Pancreas (tissue), 10 donors: ENCODE measurements at regions not wholly inside any gene's neighbourhood (a gene's known extent, or its start where the extent isn't known, plus 50 kb on each side); places are given as distances from the start of the nearest gene placed in this dataset.

Experiments used
- ATAC-seq, 4 donors: fragments of 200-7000 bp; cut with Tn5 transposase; one replicate each; pipeline versions ENCODE4 v1.8.0 to v1.9.1; 2020; ENCODE audit warnings: mild to moderate bottlenecking in 4 of 4, moderate library complexity in 4 of 4
- DNase-seq, 6 donors: peaks; one replicate each; pipeline ENCODE4 v3.0.0-alpha.2; 2020
- FAIRE-seq: peaks from 2 replicates; lab custom pipeline; 2012; peaks lifted over from hg19 to GRCh38; lab: Jason Lieb, UNC
- H3K27ac ChIP-seq, 4 donors: fragments of 200-600 bp; sonication (generic); 1 replicate in 3 of 4; 2 replicates in 1 of 4; pipeline versions ENCODE4 v1.5.0 to v1.8.0; 2020
- H3K27me3 ChIP-seq, 4 donors: fragments of 200-600 bp; one replicate each; pipeline ENCODE4 v1.8.0; 2021
- H3K36me3 ChIP-seq, 3 donors: fragments of 200-600 bp; sonication (generic) in 1 of 3; one replicate each; pipeline versions ENCODE4 v1.5.0 to v1.8.0; 2020 to 2021
- H3K4me1 ChIP-seq, 3 donors: fragments of 200-600 bp; one replicate each; pipeline ENCODE4 v1.8.0; 2021
- H3K4me3 ChIP-seq, 4 donors: fragments of 200-600 bp; sonication (generic) in 2 of 4; one replicate each; pipeline versions ENCODE4 v1.5.0 to v1.8.0; 2020 to 2021
- H3K9me3 ChIP-seq, 4 donors: fragments of 200-600 bp; one replicate each; pipeline ENCODE4 v1.8.0; 2021
- CTCF ChIP-seq, 4 donors: fragments of 200-600 bp; sonication (generic) in 3 of 4; IDR thresholded peaks; one replicate each; pipeline versions ENCODE4 v1.5.0 to v1.8.0; 2021; ENCODE audit warnings: antibody characterized with exemption in 4 of 4
- WGBS, 2 donors: extraction: QIAGEN DNeasy Blood & Tissue Kit; methylation state at CpG; one replicate each; pipeline ENCODE4 v1.1.7; 2013; 5-methylcytosine and 5-hydroxymethylcytosine counted together
- intact Hi-C, 3 donors: fragments of 100-400 bp; cut with DNase I; formaldehyde crosslinking; loops; one replicate each; pipeline versions ENCODE4 v1.11.1 to v1.14.2; 2022
- donor health status: healthy with polysubstance abuse.
- donor health status: DM: no; HTN: no; CAD: no; lungs with moderate emphysema.
- donor health status: DM: no; HTN: no; CAD: no.
- donor health status: control.
- donor health status: control.
- donor health status: Bipolar disorder and iron deficiency.
- donor health status: DM: yes; HTN: yes; CAD: no.
- donor health status: DM: no; HTN: no; CAD: no.
- donor health status: DM: no; HTN: no; CAD: no.
- donor health status: DM: yes; HTN: yes; CAD: no.

- intact Hi-C loops, result no loop called here
- no peak for FAIRE-seq
- no peak for TF ChIP-seq CTCF (IDR thresholded peaks at IDR 0.05)
Measured at GRCh38 chr3:139180489-139180888, 135.8 kb upstream of the PRR23C start.

GRCh38 chr3:139182143-139182542 lies 137.5 kb upstream of the PRR23C start:
- FAIRE-seq, result no peak
- ATAC-seq, result peak in 1 of 4 donors; percentile 32
- intact Hi-C loops, result no loop called here
- Histone ChIP-seq H3K9me3 (no peaks in the 10 kb centered on the region), H3K27me3 (no peaks in the 10 kb centered on the region), H3K4me1 (peaks cover 0 to 5% (median 0%) of the 10 kb centered on the region in 3 donors), H3K4me3 (no peak overlapping the region), H3K36me3 (no peaks in the 10 kb centered on the region), H3K27ac (no peak overlapping the region)
- no peak for DNase-seq
- no peak for TF ChIP-seq CTCF (IDR thresholded peaks at IDR 0.05)
- 65 to 66% methylated on average over 2 of the region's 2 CpGs for WGBS, 2 donors

More at GRCh38 chr3:139180489-139180888, 135.8 kb upstream of the PRR23C start:
- DNase-seq (no peak), ATAC-seq (no peak)
- no peak overlapping the region for H3K4me3 ChIP-seq
- no peak overlapping the region for H3K27ac ChIP-seq
- H3K27me3 ChIP-seq, result no peaks in the 10 kb centered on the region
- no peaks in the 10 kb centered on the region for H3K36me3 ChIP-seq
- 97 to 98% methylated on average over 2 of the region's 2 CpGs for WGBS, 2 donors
- H3K9me3 ChIP-seq, result no peaks in the 10 kb centered on the region
- peaks cover 0 to 5% (median 0%) of the 10 kb centered on the region in 3 donors for H3K4me1 ChIP-seq

GRCh38 chr3:139182598-139182997 lies 137.9 kb upstream of the PRR23C start:
- TF ChIP-seq CTCF (IDR thresholded peaks at IDR 0.05), result no peak
- DNase-seq (peak in 2 of 6 donors; percentile 16 to 38), ATAC-seq (peak in 3 of 4 donors; percentile 43 to 88 (median 53)), FAIRE-seq (no peak)
- 28 to 29% methylated on average over 2 of the region's 2 CpGs for WGBS, 2 donors
- intact Hi-C loops, result no loop called here
- no peak overlapping the region for H3K4me3 ChIP-seq
- H3K27ac ChIP-seq, result no peak overlapping the region
- no peaks in the 10 kb centered on the region for H3K9me3 ChIP-seq
- H3K27me3 ChIP-seq, result no peaks in the 10 kb centered on the region
- H3K4me1 ChIP-seq, result peaks cover 0 to 5% (median 0%) of the 10 kb centered on the region in 3 donors
- H3K36me3 ChIP-seq, result no peaks in the 10 kb centered on the region

GRCh38 chr3:139185527-139185926 lies 140.8 kb upstream of the PRR23C start:
- DNase-seq, result no peak
- Histone ChIP-seq H3K27me3 (no peaks in the 10 kb centered on the region), H3K4me3 (no peak overlapping the region), H3K4me1 (peaks cover 0 to 5% (median 0%) of the 10 kb centered on the region in 3 donors), H3K36me3 (no peaks in the 10 kb centered on the region), H3K27ac (no peak overlapping the region), H3K9me3 (no peaks in the 10 kb centered on the region)
- WGBS, 2 donors, result 87 to 93% methylated on average over 3 of the region's 3 CpGs
- ATAC-seq, result no peak
- intact Hi-C loops, result no loop called here
- no peak for FAIRE-seq
- no peak for TF ChIP-seq CTCF (IDR thresholded peaks at IDR 0.05)

- no peaks in the 10 kb centered on the region for H3K27me3 ChIP-seq
- intact Hi-C loops, result no loop called here
- no peak for TF ChIP-seq CTCF (IDR thresholded peaks at IDR 0.05)
- 4 to 13% methylated on average over 1 of the region's 1 CpG for WGBS, 2 donors
- no peak for DNase-seq
- peaks cover 0 to 5% (median 0%) of the 10 kb centered on the region in 3 donors for H3K4me1 ChIP-seq
- no peak overlapping the region for H3K27ac ChIP-seq
- no peak for FAIRE-seq
- no peaks in the 10 kb centered on the region for H3K9me3 ChIP-seq
- no peaks in the 10 kb centered on the region for H3K36me3 ChIP-seq
- peak in 1 of 4 donors; percentile 43 for ATAC-seq
- no peak overlapping the region for H3K4me3 ChIP-seq
Measured at GRCh38 chr3:139187154-139187553, 142.5 kb upstream of the PRR23C start.
